PC-9 (cell line): ENCODE measurements at regions not wholly inside any gene's neighbourhood (a gene's known extent, or its start where the extent isn't known, plus 50 kb on each side); places are given as distances from the start of the nearest gene placed in this dataset.

Source experiments
- BruUV-seq: library from RNA; stranded (reverse); fragments of 400-500 nt; replicated peaks from 2 replicates; lab custom pipeline; 2021; lab: Mats Ljungman, UMichigan
- CTCF ChIA-PET: fragments of 300-600 bp; sonication (Branson Sonifier 250); formaldehyde crosslinking; loops from one replicate; lab custom pipeline; 2022; ENCODE audit warnings: antibody characterized with exemption; lab: Charles Lee
- POLR2A ChIA-PET: fragments of 300-600 bp; sonication (Branson Sonifier 250); formaldehyde crosslinking; loops from one replicate; lab custom pipeline; 2022; ENCODE audit warnings: antibody characterized with exemption; ENCODE audit not compliant: unreplicated experiment; lab: Charles Lee
- DNase-seq, 2 experiments: peaks; one replicate each; pipeline versions ENCODE4 v3.0.0 to v3.0.0-alpha.2; 2015 to 2022; ENCODE audit warnings: mixed read lengths in 1 of 2
- H2AFZ ChIP-seq: fragments of 200-600 bp; sonication (generic); 2 replicates; pipeline ENCODE4 v1.8.1; 2017; ENCODE audit warnings: antibody characterized with exemption
- H3F3A ChIP-seq: fragments of 200-600 bp; sonication (generic); 2 replicates; pipeline ENCODE4 v1.8.1; 2017; ENCODE audit warnings: antibody characterized with exemption, mild to moderate bottlenecking, low read depth; ENCODE audit not compliant: insufficient read depth
- H3K27ac ChIP-seq: fragments of 200-600 bp; sonication (generic); 2 replicates; pipeline ENCODE4 v1.6.1; 2016; ENCODE audit warnings: mixed run types
- H3K27me3 ChIP-seq: fragments of 200-600 bp; sonication (generic); 2 replicates; pipeline ENCODE4 v1.6.1; 2016; ENCODE audit warnings: low read depth, mixed run types; ENCODE audit not compliant: insufficient read depth
- H3K36me3 ChIP-seq: fragments of 200-600 bp; sonication (generic); 2 replicates; pipeline ENCODE4 v1.6.1; 2016; ENCODE audit warnings: low read depth, mixed run types
- H3K4me1 ChIP-seq: fragments of 200-600 bp; sonication (generic); replicated peaks from 2 replicates; pipeline ENCODE4 v1.6.1; 2016; ENCODE audit warnings: mixed run types; ENCODE audit not compliant: insufficient read depth
- H3K4me2 ChIP-seq: fragments of 200-600 bp; sonication (generic); 2 replicates; pipeline ENCODE4 v1.6.1; 2017; ENCODE audit warnings: mixed run types
- H3K4me3 ChIP-seq: fragments of 200-600 bp; sonication (generic); 2 replicates; pipeline ENCODE4 v1.6.1; 2016; ENCODE audit warnings: mixed run types
- H3K79me2 ChIP-seq: fragments of 200-600 bp; sonication (generic); 2 replicates; pipeline ENCODE4 v1.6.1; 2017; ENCODE audit warnings: low read depth, mixed run types
- H3K9me2 ChIP-seq: fragments of 200-600 bp; sonication (generic); 2 replicates; pipeline ENCODE4 v1.8.1; 2017; ENCODE audit warnings: mild to moderate bottlenecking; ENCODE audit not compliant: insufficient read depth
- H3K9me3 ChIP-seq: fragments of 200-600 bp; sonication (generic); 2 replicates; pipeline ENCODE4 v1.8.1; 2016; ENCODE audit warnings: low read depth; ENCODE audit not compliant: insufficient read depth
- H4K20me1 ChIP-seq: fragments of 200-600 bp; sonication (generic); 2 replicates; pipeline ENCODE4 v1.8.1; 2017; ENCODE audit not compliant: insufficient read depth
- CTCF ChIP-seq: fragments of 200-600 bp; sonication (generic); conservative IDR thresholded peaks from 2 replicates; pipeline ENCODE4 v1.6.1; 2017; ENCODE audit warnings: mixed run types, antibody characterized with exemption, mild to moderate bottlenecking, moderate library complexity
- EZH2 ChIP-seq: fragments of 200-600 bp; sonication (generic); IDR thresholded peaks from 2 replicates; pipeline ENCODE4 v1.8.0; 2017; ENCODE audit warnings: antibody characterized with exemption, low read depth
- intact Hi-C: fragments of 100-400 bp; cut with micrococcal nuclease; formaldehyde crosslinking; loops from one replicate; pipeline ENCODE4 v1.10.0; 2022; ENCODE audit not compliant: unreplicated experiment

- TF ChIP-seq CTCF (no peak), EZH2 (no peak)
These were observed 457.5 kb downstream of the NSUN3 start for GRCh38 chr3:94520364-94520763.

GRCh38 chr3:94522488-94522887 is 459.6 kb downstream of the NSUN3 start:
- no TSS peak for BruUV-seq
- Histone ChIP-seq H3K9me3 (no peaks in the 10 kb centered on the region), H2AFZ (no peak overlapping the region), H3K27ac (no peak overlapping the region), H3K4me1 (no peaks in the 10 kb centered on the region), H4K20me1 (no peaks in the 10 kb centered on the region), H3K4me2 (no peak overlapping the region), H3F3A (no peaks in the 10 kb centered on the region), H3K79me2 (no peaks in the 10 kb centered on the region), H3K4me3 (no peak overlapping the region), H3K9me2 (no peaks in the 10 kb centered on the region), H3K27me3 (no peaks in the 10 kb centered on the region), H3K36me3 (no peaks in the 10 kb centered on the region)
- CTCF ChIA-PET = no interaction called here
- POLR2A ChIA-PET = no interaction called here
- DNase-seq = no peak
- TF ChIP-seq CTCF (peak; percentile 48; the same call in 1 of the 2 replicates), EZH2 (no peak)
- intact Hi-C loops = no loop called here

More at GRCh38 chr3:94520364-94520763, 457.5 kb downstream of the NSUN3 start:
- ChIA-PET POLR2A (no interaction called here), CTCF (no interaction called here)
- no peaks in the 10 kb centered on the region for H3K79me2 ChIP-seq
- no peaks in the 10 kb centered on the region for H3K9me2 ChIP-seq
- no peak overlapping the region for H3K4me2 ChIP-seq
- no peak for DNase-seq
- no peaks in the 10 kb centered on the region for H3K36me3 ChIP-seq
- no peaks in the 10 kb centered on the region for H3K27me3 ChIP-seq
- no peaks in the 10 kb centered on the region for H3K9me3 ChIP-seq
- intact Hi-C loops = no loop called here
- H2AFZ ChIP-seq = no peak overlapping the region
- H3K4me3 ChIP-seq = no peak overlapping the region
- no peaks in the 10 kb centered on the region for H3K4me1 ChIP-seq
- BruUV-seq = no TSS peak
- H3F3A ChIP-seq = no peaks in the 10 kb centered on the region
- no peaks in the 10 kb centered on the region for H4K20me1 ChIP-seq
- no peak overlapping the region for H3K27ac ChIP-seq

GRCh38 chr3:94524102-94524919 is 461.4 kb downstream of the NSUN3 start:
- no peak overlapping the region for H2AFZ ChIP-seq
- ChIA-PET CTCF (no interaction called here), POLR2A (no interaction called here)
- BruUV-seq = no TSS peak
- no peak overlapping the region for H3K27ac ChIP-seq
- H3K27me3 ChIP-seq = no peaks in the 10 kb centered on the region
- no peaks in the 10 kb centered on the region for H3K9me3 ChIP-seq
- no peaks in the 10 kb centered on the region for H3K4me1 ChIP-seq
- H3K79me2 ChIP-seq = no peaks in the 10 kb centered on the region
- H3K9me2 ChIP-seq = no peaks in the 10 kb centered on the region
- H3K4me3 ChIP-seq = no peak overlapping the region
- no peak overlapping the region for H3K4me2 ChIP-seq
- no peaks in the 10 kb centered on the region for H3K36me3 ChIP-seq
- TF ChIP-seq EZH2 = no peak
- no peak for TF ChIP-seq CTCF
- no peaks in the 10 kb centered on the region for H4K20me1 ChIP-seq
- intact Hi-C loops = no loop called here
- no peaks in the 10 kb centered on the region for H3F3A ChIP-seq
- no peak for DNase-seq
